CD14-positive monocyte (primary cell): ENCODE measurements at regions not wholly inside any gene's neighbourhood (a gene's known extent, or its start where the extent isn't known, plus 50 kb on each side); places are given as distances from the start of the nearest gene placed in this dataset.

Experiments
- DNase-seq, 3 donors: peaks; one replicate each; pipeline ENCODE4 v3.0.0-alpha.2; 2011 to 2022
- H2AFZ ChIP-seq: 2 replicates; pipeline ENCODE4 v1.6.0; 2012; ENCODE audit warnings: mild to moderate bottlenecking, low read depth, low read length, inconsistent platforms; ENCODE audit not compliant: insufficient read depth, poor library complexity, severe bottlenecking
- H3K27ac ChIP-seq, 2 donors: 1 replicate in 1 of 2; 2 replicates in 1 of 2; pipeline ENCODE4 v1.5.1; 2012 to 2013; ENCODE audit warnings: low read length in 2 of 2, control low read depth in 1 of 2, inconsistent platforms in 1 of 2, low read depth in 1 of 2, mild to moderate bottlenecking in 1 of 2
- H3K27me3 ChIP-seq, 2 donors: one replicate each; pipeline versions ENCODE4 v1.6.0 to v1.6.1; 2011 to 2013; ENCODE audit warnings: low read length in 2 of 2; ENCODE audit not compliant: control insufficient read depth in 2 of 2, insufficient read depth in 2 of 2
- H3K36me3 ChIP-seq, 2 donors: replicated peaks in 1 of 2; 1 replicate in 1 of 2; 2 replicates in 1 of 2; pipeline versions ENCODE4 v1.5.1 to v1.6.1; 2012 to 2013; ENCODE audit warnings: low read length in 2 of 2, control low read depth in 1 of 2, inconsistent platforms in 1 of 2, mild to moderate bottlenecking in 1 of 2; ENCODE audit not compliant: insufficient read depth in 2 of 2, control insufficient read depth in 1 of 2
- H3K4me1 ChIP-seq, 2 donors: 1 replicate in 1 of 2; 2 replicates in 1 of 2; pipeline versions ENCODE4 v1.5.1 to v1.6.1; 2012 to 2013; ENCODE audit warnings: low read length in 2 of 2, control low read depth in 1 of 2, inconsistent platforms in 1 of 2, mild to moderate bottlenecking in 1 of 2, moderate library complexity in 1 of 2; ENCODE audit not compliant: insufficient read depth in 2 of 2, control insufficient read depth in 1 of 2
- H3K4me2 ChIP-seq: replicated peaks from 2 replicates; pipeline ENCODE3; 2012; ENCODE audit warnings: low read length, moderate library complexity, mild to moderate bottlenecking; ENCODE audit not compliant: poor library complexity, severe bottlenecking; ENCODE audit errors: extremely low read depth
- H3K4me3 ChIP-seq, 3 experiments: fragments of 200-600 bp in 1 of 3; sonication (generic) in 1 of 3; replicated peaks in 1 of 3; 1 replicate in 2 of 3; 2 replicates in 1 of 3; pipeline ENCODE4 v1.5.1; 2011 to 2013; ENCODE audit warnings: low read length in 3 of 3, mild to moderate bottlenecking in 3 of 3, control low read depth in 2 of 3, low read depth in 2 of 3, inconsistent platforms in 1 of 3, moderate library complexity in 1 of 3
- H3K79me2 ChIP-seq: 2 replicates; pipeline ENCODE4 v1.6.0; 2012; ENCODE audit warnings: mild to moderate bottlenecking, control low read depth, inconsistent platforms, low read length, moderate library complexity; ENCODE audit not compliant: insufficient read depth
- H3K9ac ChIP-seq: 2 replicates; pipeline ENCODE4 v1.6.0; 2017; ENCODE audit warnings: low read length, mild to moderate bottlenecking; ENCODE audit not compliant: insufficient read depth, poor library complexity, severe bottlenecking
- H3K9me3 ChIP-seq, 2 donors: replicated peaks in 1 of 2; 1 replicate in 1 of 2; 2 replicates in 1 of 2; pipeline versions ENCODE4 v1.5.1 to v1.6.1; 2012 to 2013; ENCODE audit warnings: low read length in 2 of 2, control low read depth in 1 of 2; ENCODE audit not compliant: control insufficient read depth in 1 of 2, insufficient read depth in 1 of 2
- H4K20me1 ChIP-seq: 2 replicates; pipeline ENCODE4 v1.6.0; 2012; ENCODE audit warnings: mild to moderate bottlenecking, low read length, control low read depth, moderate library complexity; ENCODE audit not compliant: insufficient read depth
- H3K27ac Mint-ChIP-seq, 7 donors: one replicate each; pipeline ENCODE4 v1.8.0; 2020; ENCODE audit warnings: mild to moderate bottlenecking in 7 of 7, mixed read lengths in 7 of 7, moderate library complexity in 6 of 7, inconsistent platforms in 2 of 7
- H3K27me3 Mint-ChIP-seq, 3 donors: one replicate each; pipeline ENCODE4 v1.8.0; 2021 to 2022; ENCODE audit warnings: low read depth in 3 of 3, mild to moderate bottlenecking in 3 of 3, mixed read lengths in 3 of 3, moderate library complexity in 3 of 3, inconsistent platforms in 1 of 3
- H3K36me3 Mint-ChIP-seq, 2 donors: one replicate each; pipeline ENCODE4 v1.8.0; 2020; ENCODE audit warnings: mixed read lengths in 2 of 2, inconsistent platforms in 1 of 2, mild to moderate bottlenecking in 1 of 2
- H3K4me1 Mint-ChIP-seq: one replicate; pipeline ENCODE4 v1.8.0; 2020; ENCODE audit warnings: mild to moderate bottlenecking, mixed read lengths
- H3K4me3 Mint-ChIP-seq, 2 donors: one replicate each; pipeline ENCODE4 v1.8.0; 2020; ENCODE audit warnings: mild to moderate bottlenecking in 2 of 2, mixed read lengths in 2 of 2, moderate library complexity in 1 of 2
- H3K9me3 Mint-ChIP-seq, 7 donors: one replicate each; pipeline ENCODE4 v1.8.0; 2020 to 2022; ENCODE audit warnings: mixed read lengths in 7 of 7, mild to moderate bottlenecking in 6 of 7, moderate library complexity in 6 of 7, inconsistent platforms in 2 of 7
- WGBS: methylation state at CpG from one replicate; pipeline ENCODE4 v1.1.5; 2013; ENCODE audit warnings: missing lambda C conversion rate; ENCODE audit not compliant: insufficient coverage; 5-methylcytosine and 5-hydroxymethylcytosine counted together
- intact Hi-C, 2 donors: fragments of 100-400 bp; cut with micrococcal nuclease; formaldehyde crosslinking; loops; one replicate each; pipeline versions ENCODE4 v1.15.0 to v1.15.1; 2023
- TF ChIP-seq, protein P1 (sequence below): fragments of 200-600 bp; IDR thresholded peaks from one replicate; pipeline ENCODE4 v1.8.0; 2022; ENCODE audit warnings: antibody characterized with exemption, mild to moderate bottlenecking

DNA sequence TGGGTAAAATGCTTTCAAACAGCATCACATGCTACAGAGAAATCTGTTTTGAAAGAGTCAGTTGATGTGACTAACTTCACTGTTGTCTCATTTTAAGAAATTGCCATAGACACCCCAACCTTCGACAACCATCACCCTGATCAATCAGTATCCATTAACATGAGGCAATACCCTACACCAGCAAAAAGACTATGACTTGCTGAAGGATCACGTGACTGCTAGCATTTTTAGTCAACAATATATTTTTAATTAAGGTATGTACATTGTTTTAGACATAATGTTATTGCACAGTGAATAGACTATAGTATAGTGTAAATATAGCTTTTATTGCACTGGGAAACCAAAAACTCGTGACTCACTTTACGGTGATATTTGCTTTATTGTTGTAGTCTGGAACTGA is 200.0 kb upstream of the ARHGAP24 start:
- H3K4me1 Mint-ChIP-seq = no peaks in the 10 kb centered on the region
- H3K4me2 ChIP-seq = no peak overlapping the region
- no peaks in the 10 kb centered on the region for H3K4me1 ChIP-seq
- H3K36me3 Mint-ChIP-seq = no peaks in the 10 kb centered on the region
- H4K20me1 ChIP-seq = no peaks in the 10 kb centered on the region
- no peak overlapping the region for H2AFZ ChIP-seq
- intact Hi-C loops = no loop called here
- TF ChIP-seq, protein P1, sequence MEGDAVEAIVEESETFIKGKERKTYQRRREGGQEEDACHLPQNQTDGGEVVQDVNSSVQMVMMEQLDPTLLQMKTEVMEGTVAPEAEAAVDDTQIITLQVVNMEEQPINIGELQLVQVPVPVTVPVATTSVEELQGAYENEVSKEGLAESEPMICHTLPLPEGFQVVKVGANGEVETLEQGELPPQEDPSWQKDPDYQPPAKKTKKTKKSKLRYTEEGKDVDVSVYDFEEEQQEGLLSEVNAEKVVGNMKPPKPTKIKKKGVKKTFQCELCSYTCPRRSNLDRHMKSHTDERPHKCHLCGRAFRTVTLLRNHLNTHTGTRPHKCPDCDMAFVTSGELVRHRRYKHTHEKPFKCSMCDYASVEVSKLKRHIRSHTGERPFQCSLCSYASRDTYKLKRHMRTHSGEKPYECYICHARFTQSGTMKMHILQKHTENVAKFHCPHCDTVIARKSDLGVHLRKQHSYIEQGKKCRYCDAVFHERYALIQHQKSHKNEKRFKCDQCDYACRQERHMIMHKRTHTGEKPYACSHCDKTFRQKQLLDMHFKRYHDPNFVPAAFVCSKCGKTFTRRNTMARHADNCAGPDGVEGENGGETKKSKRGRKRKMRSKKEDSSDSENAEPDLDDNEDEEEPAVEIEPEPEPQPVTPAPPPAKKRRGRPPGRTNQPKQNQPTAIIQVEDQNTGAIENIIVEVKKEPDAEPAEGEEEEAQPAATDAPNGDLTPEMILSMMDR = no peak
- H3K9me3 Mint-ChIP-seq = peaks cover 1 to 10% (median 3%) of the 10 kb centered on the region in 7 donors
- H3K9ac ChIP-seq = no peak overlapping the region
- no peak overlapping the region for H3K4me3 Mint-ChIP-seq
- no peak overlapping the region for H3K27ac Mint-ChIP-seq
- no peaks in the 10 kb centered on the region for H3K27me3 Mint-ChIP-seq
- no peaks in the 10 kb centered on the region for H3K79me2 ChIP-seq
- H3K4me3 ChIP-seq = no peak overlapping the region
- DNase-seq = no peak
- H3K36me3 ChIP-seq = no peaks in the 10 kb centered on the region
- H3K9me3 ChIP-seq = peaks cover 0 to 5% of the 10 kb centered on the region in 2 donors
- no peak overlapping the region for H3K27ac ChIP-seq
- WGBS = no CpG with 5 or more reads among the region's 4 CpGs
- no peaks in the 10 kb centered on the region for H3K27me3 ChIP-seq

- no peak overlapping the region for H3K9ac ChIP-seq
- no peak overlapping the region for H3K4me3 ChIP-seq
- Mint-ChIP-seq H3K4me1 (no peaks in the 10 kb centered on the region), H3K27ac (no peak overlapping the region), H3K27me3 (peaks cover 0 to 2% (median 0%) of the 10 kb centered on the region in 3 donors), H3K4me3 (no peak overlapping the region), H3K36me3 (no peaks in the 10 kb centered on the region), H3K9me3 (peaks cover 0 to 3% (median 0%) of the 10 kb centered on the region in 7 donors)
- H3K79me2 ChIP-seq = no peaks in the 10 kb centered on the region
- TF ChIP-seq, protein P1 = no peak
- no peaks in the 10 kb centered on the region for H3K27me3 ChIP-seq
- no peak for DNase-seq
- 91% methylated on average over 1 of the region's 2 CpGs for WGBS
- no peaks in the 10 kb centered on the region for H3K4me1 ChIP-seq
- no peak overlapping the region for H3K27ac ChIP-seq
- no peaks in the 10 kb centered on the region for H4K20me1 ChIP-seq
- H2AFZ ChIP-seq = no peak overlapping the region
- intact Hi-C loops = no loop called here
- H3K9me3 ChIP-seq = peaks cover 0 to 6% of the 10 kb centered on the region in 2 donors
- no peaks in the 10 kb centered on the region for H3K36me3 ChIP-seq
- no peak overlapping the region for H3K4me2 ChIP-seq
Observed at GRCh38 chr4:85280963-85281362, 194.0 kb upstream of the ARHGAP24 start.
